ENCODE measurements at regions not wholly inside any gene's neighbourhood (a gene's known extent, or its start where the extent isn't known, plus 50 kb on each side); places are given as distances from the start of the nearest gene placed in this dataset.
A peak's percentile ranks its signal among the peaks of the same experiment; 100 is the strongest.
"Not testable (repeated sequence)": the region's sequence is repeated elsewhere in the genome, so short reads cannot be mapped to it uniquely, and the experiment has no call there.

GRCh38 chr6:139747154-139747553 is 372.7 kb upstream of the CITED2 start:
- no peak for DNase-seq

DNA sequence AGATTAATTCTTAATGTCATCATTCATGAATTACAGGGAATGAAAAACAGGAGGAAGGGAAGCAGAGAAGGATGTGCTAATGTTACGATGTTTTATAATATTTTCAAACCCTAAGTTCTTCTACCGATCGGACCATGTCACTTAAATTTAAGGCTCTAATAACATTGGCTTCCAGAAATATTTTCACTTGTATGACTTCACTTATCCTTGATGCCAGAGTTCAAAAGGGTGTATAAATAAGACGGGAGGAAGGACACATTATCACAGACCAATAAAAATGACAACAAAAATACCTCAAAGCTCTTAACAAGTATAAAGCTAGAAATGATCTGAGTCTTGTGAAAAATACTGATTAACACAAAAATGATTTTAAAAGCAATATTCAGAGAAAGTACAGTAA is 370.4 kb upstream of the CITED2 start:
- no peak for DNase-seq

DNA sequence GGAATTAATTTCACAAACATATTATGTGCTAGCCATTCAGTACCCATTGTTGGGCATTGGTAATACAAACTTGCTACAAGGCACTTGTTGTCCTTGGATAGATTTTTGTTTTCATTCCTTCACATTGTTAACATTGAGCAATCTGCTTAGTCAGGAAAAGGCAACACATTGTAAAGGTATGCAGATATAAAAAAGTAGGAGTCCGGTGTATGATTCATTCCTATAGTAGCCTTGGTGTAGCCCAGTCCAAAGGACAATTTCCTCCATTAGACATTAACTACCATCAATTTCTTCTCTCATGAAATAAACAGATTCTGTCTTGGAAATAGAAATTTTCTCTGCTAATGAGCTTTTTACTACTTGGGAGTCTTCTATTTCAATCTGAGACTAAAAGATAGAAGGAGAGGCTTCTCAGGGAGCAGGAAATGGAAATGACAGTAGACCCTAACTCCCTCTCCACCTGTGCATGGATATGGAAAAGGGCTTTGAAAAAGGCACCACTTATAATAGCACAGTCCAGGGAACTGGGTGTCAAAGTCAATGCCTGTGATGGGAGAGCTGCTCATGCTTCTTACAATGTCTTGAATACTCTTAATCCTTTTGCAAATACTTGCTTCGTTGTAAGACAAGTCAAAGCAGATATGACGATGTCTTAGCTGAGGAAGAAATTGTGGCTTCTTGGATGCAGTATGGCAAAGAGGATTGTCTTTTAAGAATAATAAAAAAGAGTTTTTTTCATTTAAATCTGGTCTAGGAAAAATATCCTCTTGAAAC is 369.4 kb upstream of the CITED2 start:
- DNase-seq = no peak

DNA sequence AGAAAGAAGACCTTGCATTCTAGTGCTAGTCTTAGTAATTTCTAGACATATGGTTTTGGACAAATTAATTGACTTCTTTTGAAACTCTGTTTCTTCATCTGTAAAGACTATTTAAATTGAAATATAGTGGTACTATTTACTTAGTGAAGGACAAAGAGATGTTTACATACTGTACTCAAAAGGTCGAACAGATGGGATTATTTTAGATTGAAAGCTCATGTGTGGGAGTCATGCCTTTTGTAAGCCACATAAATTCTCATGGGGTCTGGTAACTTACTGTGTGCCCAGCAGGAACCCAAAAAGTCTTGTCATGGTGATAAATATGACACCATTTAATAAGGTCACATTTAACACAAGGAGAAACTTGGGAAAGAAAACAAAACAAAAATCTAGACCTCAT is 368.2 kb upstream of the CITED2 start:
- DNase-seq = peak; percentile 28

- no peak for DNase-seq
These were observed 364.5 kb upstream of the CITED2 start for GRCh38 chr6:139738801-139739455.

GRCh38 chr6:139736325-139736906 is 362.0 kb upstream of the CITED2 start:
- no peak for DNase-seq

DNA sequence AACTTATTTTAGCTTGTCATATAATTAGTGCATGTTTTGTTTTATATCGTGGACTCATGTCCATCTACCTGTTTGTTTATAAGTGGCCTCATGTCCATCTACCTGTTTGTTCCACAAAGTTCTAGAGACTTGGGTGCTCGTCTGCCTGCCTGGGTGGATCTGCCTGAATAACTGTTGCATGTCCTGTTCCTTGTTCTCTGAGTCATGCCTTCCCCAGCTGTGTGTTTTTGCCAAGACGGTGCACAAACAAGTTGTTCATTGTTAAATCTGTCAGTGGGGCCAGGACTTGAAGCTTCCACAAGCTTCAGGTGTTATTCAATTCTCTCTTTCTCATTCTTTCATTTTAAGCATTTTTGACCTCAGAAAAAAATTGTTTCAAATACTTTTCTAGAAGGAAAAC is 358.0 kb upstream of the CITED2 start:
- no peak for DNase-seq

GRCh38 chr6:139730340-139730974 is 356.0 kb upstream of the CITED2 start:
- DNase-seq = no peak

DNA sequence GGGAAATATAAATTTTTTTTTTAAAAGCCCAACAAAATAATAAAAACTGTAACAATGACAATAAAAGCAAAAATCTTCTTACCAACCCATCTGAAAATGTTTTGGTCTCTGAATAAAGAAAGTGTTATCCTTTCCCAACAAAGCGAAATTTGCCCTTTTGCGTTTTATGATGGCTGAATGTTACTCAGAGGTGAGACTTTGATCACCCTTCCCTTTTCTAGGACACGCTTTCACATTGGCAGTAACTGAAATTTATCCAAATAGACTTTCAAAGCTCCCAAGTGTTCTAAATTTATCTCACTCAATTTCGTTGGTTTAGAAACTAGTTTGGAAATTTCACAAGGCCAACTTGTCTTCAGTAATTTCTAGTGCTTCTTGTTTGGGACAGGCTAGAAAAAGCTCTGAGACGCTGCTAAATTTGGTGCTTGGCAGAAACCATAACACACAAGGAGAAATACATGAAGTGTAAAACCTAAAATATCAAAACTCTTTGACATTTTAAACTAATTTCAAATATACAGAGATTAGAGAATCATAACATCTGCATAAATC is 354.5 kb upstream of the CITED2 start:
- DNase-seq = no peak

DNA sequence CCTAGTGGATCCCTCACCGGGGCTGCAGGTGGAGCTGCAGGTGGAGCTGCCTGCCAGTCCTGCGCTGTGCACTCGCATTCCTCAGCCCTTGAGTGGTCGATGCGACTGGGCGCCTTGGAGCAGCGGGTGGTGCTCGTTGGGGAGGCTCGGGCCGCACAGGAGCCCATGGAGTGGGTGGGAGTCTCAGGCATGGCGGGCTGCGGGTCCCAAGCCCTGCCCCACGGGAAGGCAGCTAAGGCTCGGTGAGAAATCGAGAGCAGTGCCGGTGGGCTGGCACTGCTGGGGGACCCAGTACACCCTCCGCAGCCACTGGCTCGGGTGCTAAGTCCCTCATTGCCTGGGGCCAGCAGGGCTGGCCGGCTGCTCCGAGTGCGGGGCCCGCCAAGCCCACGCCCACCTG is 351.8 kb upstream of the CITED2 start:
- DNase-seq = not testable (repeated sequence)

GRCh38 chr6:139722530-139722929 is 348.1 kb upstream of the CITED2 start:
- no peak for DNase-seq

- DNase-seq = no peak
These were observed 347.5 kb upstream of the CITED2 start for GRCh38 chr6:139721954-139722353.

DNA sequence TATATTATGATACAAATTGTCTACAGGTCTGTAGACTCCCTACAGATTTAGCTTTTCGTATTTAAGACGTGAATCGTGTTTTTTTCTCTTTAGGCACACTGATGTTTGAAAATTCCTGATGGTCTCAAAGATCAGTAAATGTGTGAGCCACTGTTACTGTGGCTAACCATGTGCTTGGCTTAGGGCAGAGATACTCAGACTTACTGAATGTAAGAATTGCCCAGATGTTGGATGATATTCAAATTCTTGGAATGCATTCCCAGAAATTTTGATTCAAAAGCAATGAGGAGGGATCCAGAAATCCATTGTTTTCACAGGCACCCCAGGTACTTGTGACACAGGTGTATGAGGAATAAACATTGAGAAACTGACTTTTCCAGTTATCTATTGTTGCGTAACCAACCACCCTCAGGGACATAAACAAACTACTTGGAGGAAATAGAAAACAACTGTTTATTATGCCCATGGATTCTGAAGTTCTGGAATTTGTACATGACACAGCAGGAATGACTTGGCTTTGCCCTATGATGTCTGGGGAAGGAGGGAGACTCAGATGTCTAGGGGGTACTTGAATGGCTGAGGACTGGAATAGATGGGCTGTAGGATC is 339.6 kb upstream of the CITED2 start:
- DNase-seq = no peak

GRCh38 chr6:139713424-139713823 is 339.0 kb upstream of the CITED2 start:
- DNase-seq = no peak

- no peak for DNase-seq
These were observed 338.4 kb upstream of the CITED2 start for GRCh38 chr6:139712830-139713229.

GRCh38 chr6:139711804-139712585 is 337.5 kb upstream of the CITED2 start:
- no peak for DNase-seq

GRCh38 chr6:139710556-139710955 is 336.1 kb upstream of the CITED2 start:
- no peak for DNase-seq

GRCh38 chr6:139708337-139709199 is 334.1 kb upstream of the CITED2 start:
- peak; percentile 54 for DNase-seq

- no peak for DNase-seq
These were observed 332.5 kb upstream of the CITED2 start for GRCh38 chr6:139706912-139707311.

GRCh38 chr6:139705284-139705683 is 330.8 kb upstream of the CITED2 start:
- no peak for DNase-seq

DNA sequence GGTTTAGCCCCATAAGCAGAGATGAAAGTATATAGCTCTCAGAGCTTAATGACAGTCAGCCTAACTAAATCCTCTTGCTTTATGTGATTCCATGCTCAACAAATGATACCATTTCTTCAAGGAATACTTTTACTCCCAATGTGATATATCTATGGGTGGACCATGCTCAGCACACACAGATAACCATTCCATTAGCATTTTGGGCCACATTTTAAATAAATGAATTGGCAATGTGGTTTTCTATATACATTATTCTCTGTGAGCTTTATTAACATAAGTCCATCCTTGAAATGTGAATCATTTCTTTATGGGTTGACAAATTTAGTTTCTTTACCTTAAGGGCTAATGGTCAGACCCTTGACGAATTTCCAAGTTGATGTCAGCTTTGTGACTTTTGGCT is 329.3 kb upstream of the CITED2 start:
- no peak for DNase-seq

Measured in OCI-M1 (cell line).